Gastroesophageal sphincter (tissue), 3 donors: ENCODE measurements at regions not wholly inside any gene's neighbourhood (a gene's known extent, or its start where the extent isn't known, plus 50 kb on each side); places are given as distances from the start of the nearest gene placed in this dataset.

Source experiments
- CTCF ChIP-seq, 4 experiments: fragments of 200-600 bp in 2 of 4; fragments of 450-650 bp in 2 of 4; sonication (generic) in 1 of 4; IDR thresholded peaks; one replicate each; pipeline ENCODE4 v1.5.1; 2017 to 2019; ENCODE audit warnings: antibody characterized with exemption in 4 of 4, mild to moderate bottlenecking in 2 of 4, moderate library complexity in 2 of 4
- POLR2A ChIP-seq, 2 donors: fragments of 450-650 bp; IDR thresholded peaks; one replicate each; pipeline ENCODE4 v1.6.1; 2017; ENCODE audit warnings: antibody characterized with exemption in 2 of 2, mild to moderate bottlenecking in 2 of 2, moderate library complexity in 1 of 2

GRCh38 chr2:239897596-239898235 is 127.4 kb downstream of the NDUFA10 start:
- no peak for TF ChIP-seq CTCF (IDR thresholded peaks at IDR 0.05)
- TF ChIP-seq POLR2A (IDR thresholded peaks at IDR 0.05), result no peak
